Upper lobe of left lung (tissue), 4 donors: ENCODE measurements at regions not wholly inside any gene's neighbourhood (a gene's known extent, or its start where the extent isn't known, plus 50 kb on each side); places are given as distances from the start of the nearest gene placed in this dataset.

Experiments
- EP300 ChIP-seq, 4 donors: sonication (generic); formaldehyde crosslinking; IDR thresholded peaks; one replicate each; pipeline ENCODE4 v1.5.1; 2017; ENCODE audit warnings: antibody characterized with exemption in 4 of 4, control low read depth in 2 of 4
- POLR2A ChIP-seq, 4 donors: fragments of 450-650 bp; IDR thresholded peaks; one replicate each; pipeline ENCODE4 v1.5.1; 2016 to 2017; ENCODE audit warnings: antibody characterized with exemption in 4 of 4, mild to moderate bottlenecking in 2 of 4
- TF ChIP-seq, protein P1 (sequence below), 6 experiments: fragments of 450-650 bp in 4 of 6; fragments of 200-600 bp in 2 of 6; sonication (generic) in 2 of 6; IDR thresholded peaks; one replicate each; pipeline ENCODE4 v1.5.1; 2016 to 2019; ENCODE audit warnings: antibody characterized with exemption in 6 of 6

DNA sequence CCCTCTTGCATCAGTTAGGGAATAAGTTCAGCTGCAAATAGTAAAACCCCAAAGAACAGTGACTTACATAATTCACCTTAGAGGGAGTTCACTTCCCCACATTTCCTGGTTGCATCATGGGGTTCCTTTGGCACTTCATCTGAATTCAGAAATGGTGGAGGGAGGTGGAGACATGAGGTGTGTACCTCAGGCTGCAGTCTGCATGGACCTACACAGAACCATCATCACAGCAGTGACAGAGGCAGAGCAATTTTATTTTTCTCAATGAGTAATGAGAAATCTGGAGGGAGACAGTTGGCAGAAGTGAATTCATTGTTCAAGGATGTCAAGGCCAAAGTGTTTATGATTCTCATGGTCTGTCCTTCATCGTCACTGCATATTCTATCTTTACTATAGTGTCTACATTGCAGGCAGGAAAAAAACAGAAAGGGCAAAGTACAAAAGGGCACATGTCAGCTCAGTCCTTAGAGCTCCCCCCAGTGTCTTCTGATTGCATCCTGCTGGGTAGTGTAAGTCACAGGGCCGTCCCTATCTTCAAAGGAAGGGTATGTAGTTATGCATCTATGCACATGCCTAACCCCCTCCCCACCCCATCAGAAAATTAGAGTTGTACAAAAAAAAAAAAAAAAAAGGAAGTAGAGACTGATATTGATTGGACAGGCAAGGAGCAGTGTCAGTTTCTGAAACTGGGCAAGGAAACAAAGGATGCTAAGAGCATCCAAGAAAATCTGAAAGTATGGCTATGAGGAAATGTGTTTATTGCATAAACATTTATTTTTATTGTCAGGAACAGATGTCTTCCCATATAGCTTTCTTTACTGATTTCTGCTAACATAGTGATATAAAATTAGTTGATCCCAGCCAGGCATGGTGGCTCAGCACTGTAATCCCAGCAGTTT, 132.7 kb upstream of the APC start:
- TF ChIP-seq POLR2A (IDR thresholded peaks at IDR 0.05) (no peak), EP300 (IDR thresholded peaks at IDR 0.05) (no peak)
- TF ChIP-seq, protein P1, sequence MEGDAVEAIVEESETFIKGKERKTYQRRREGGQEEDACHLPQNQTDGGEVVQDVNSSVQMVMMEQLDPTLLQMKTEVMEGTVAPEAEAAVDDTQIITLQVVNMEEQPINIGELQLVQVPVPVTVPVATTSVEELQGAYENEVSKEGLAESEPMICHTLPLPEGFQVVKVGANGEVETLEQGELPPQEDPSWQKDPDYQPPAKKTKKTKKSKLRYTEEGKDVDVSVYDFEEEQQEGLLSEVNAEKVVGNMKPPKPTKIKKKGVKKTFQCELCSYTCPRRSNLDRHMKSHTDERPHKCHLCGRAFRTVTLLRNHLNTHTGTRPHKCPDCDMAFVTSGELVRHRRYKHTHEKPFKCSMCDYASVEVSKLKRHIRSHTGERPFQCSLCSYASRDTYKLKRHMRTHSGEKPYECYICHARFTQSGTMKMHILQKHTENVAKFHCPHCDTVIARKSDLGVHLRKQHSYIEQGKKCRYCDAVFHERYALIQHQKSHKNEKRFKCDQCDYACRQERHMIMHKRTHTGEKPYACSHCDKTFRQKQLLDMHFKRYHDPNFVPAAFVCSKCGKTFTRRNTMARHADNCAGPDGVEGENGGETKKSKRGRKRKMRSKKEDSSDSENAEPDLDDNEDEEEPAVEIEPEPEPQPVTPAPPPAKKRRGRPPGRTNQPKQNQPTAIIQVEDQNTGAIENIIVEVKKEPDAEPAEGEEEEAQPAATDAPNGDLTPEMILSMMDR (IDR thresholded peaks at IDR 0.05) = no peak
